Liver (tissue), 3 donors: ENCODE measurements at regions not wholly inside any gene's neighbourhood (a gene's known extent, or its start where the extent isn't known, plus 50 kb on each side); places are given as distances from the start of the nearest gene placed in this dataset.

Experiments
- ATF3 ChIP-seq: IDR thresholded peaks from 2 replicates; pipeline ENCODE4 v1.6.1; 2016; ENCODE audit warnings: antibody characterized with exemption
- CTCF ChIP-seq: fragments of 150-350 bp; IDR thresholded peaks from 2 replicates; pipeline ENCODE4 v1.5.1; 2017; ENCODE audit warnings: improper control_type of control experiment, low read depth, low read length; ENCODE audit not compliant: missing input control
- FOXA1 ChIP-seq: IDR thresholded peaks from 2 replicates; pipeline ENCODE4 v1.6.1; 2016; ENCODE audit warnings: antibody characterized with exemption
- GABPA ChIP-seq, 2 donors: IDR thresholded peaks in 1 of 2; conservative IDR thresholded peaks in 1 of 2; 2 replicates each; pipeline ENCODE4 v1.6.1; 2016; ENCODE audit warnings: antibody characterized with exemption in 2 of 2, mild to moderate bottlenecking in 1 of 2, moderate library complexity in 1 of 2
- MAX ChIP-seq: IDR thresholded peaks from 2 replicates; pipeline ENCODE4 v1.6.1; 2016; ENCODE audit warnings: antibody characterized with exemption
- RAD21 ChIP-seq, 2 donors: IDR thresholded peaks; 2 replicates each; pipeline ENCODE4 v1.6.1; 2016; ENCODE audit warnings: antibody characterized with exemption in 2 of 2, mild to moderate bottlenecking in 2 of 2
- REST ChIP-seq: IDR thresholded peaks from 2 replicates; pipeline ENCODE4 v1.6.1; 2016; ENCODE audit warnings: antibody characterized with exemption, mild to moderate bottlenecking
- RXRA ChIP-seq, 2 donors: IDR thresholded peaks; 2 replicates each; pipeline ENCODE4 v1.6.1; 2017 to 2018; ENCODE audit warnings: antibody characterized with exemption in 2 of 2, mild to moderate bottlenecking in 1 of 2
- SP1 ChIP-seq: IDR thresholded peaks from 2 replicates; pipeline ENCODE4 v1.6.1; 2018; ENCODE audit warnings: antibody characterized with exemption, mild to moderate bottlenecking
- TAF1 ChIP-seq: conservative IDR thresholded peaks from 2 replicates; pipeline ENCODE4 v1.6.1; 2016; ENCODE audit warnings: antibody characterized with exemption, mild to moderate bottlenecking
- YY1 ChIP-seq: IDR thresholded peaks from 2 replicates; pipeline ENCODE4 v1.6.1; 2016; ENCODE audit warnings: antibody characterized with exemption, mild to moderate bottlenecking
- donor health status: healthy.
- donor health status: healthy.

GRCh38 chr14:84403585-84403984 is 1126.4 kb upstream of the FLRT2 start:
- TF ChIP-seq MAX (no peak), SP1 (no peak), CTCF (no peak), REST (no peak), FOXA1 (no peak), YY1 (no peak), TAF1 (no peak), RAD21 (IDR thresholded peaks at IDR 0.05) (no peak), ATF3 (no peak), GABPA (IDR thresholded peaks at IDR 0.05 in 1 of 2, conservative IDR thresholded peaks at IDR 0.05 in 1 of 2) (no peak), RXRA (IDR thresholded peaks at IDR 0.05) (no peak)
